ENCODE measurements at regions not wholly inside any gene's neighbourhood (a gene's known extent, or its start where the extent isn't known, plus 50 kb on each side); places are given as distances from the start of the nearest gene placed in this dataset.

DNA sequence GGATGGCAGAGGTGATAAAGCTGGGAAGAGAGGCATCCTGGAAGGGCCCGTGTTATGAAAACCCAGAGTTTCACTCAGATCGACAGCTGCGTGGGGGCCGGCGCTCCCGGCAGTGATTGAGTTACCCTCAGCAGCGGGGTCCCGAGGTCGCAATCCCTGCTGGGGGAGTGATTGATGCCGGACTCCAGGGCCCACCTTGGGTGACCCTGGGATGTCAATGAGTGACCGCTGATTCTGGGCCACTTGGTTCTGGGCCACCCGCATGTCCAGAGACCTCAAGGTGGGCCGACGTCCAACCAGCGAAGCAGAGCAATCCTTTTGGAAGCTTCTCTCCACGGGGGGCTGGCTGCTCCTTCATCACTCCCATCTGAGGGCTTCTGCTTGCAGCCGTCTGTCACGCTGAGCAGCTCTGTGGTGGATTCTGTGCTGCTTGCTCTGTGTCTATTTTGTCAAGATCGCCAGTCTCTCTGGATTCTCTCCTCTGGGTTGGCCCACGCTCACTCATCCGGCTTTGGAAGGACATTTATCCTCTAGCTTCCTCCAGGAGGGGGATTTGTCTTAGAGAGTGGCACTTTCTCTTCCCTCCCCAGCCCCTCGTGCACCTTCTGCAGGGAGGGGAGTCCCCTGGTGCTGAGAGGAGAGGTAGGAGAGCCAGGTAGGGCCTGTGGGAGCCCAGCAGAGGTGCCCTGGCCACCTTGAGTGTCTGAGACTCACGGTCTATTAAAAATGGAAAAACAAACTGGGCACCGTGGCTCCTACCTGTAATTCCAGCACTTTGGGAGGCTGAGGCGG is 110.9 kb upstream of the C1orf174 start:
- no peaks in the 10 kb centered on the region for H3K36me3 ChIP-seq (ENCODE audit: control insufficient read depth, insufficient read depth, low read length)
- H3K27me3 ChIP-seq (ENCODE audit: control insufficient read depth, insufficient read depth, low read length) = peaks cover 3% of the 10 kb centered on the region
- H3K4me3 ChIP-seq (ENCODE audit: low read length) = no peak overlapping the region
- no peak overlapping the region for H3K27ac ChIP-seq (ENCODE audit: low read length)
- no peaks in the 10 kb centered on the region for H3K9me3 ChIP-seq (replicated peaks; ENCODE audit: control insufficient read depth, low read depth, low read length)
- 67% methylated on average over 20 of the region's 25 CpGs for WGBS (ENCODE audit: insufficient coverage)
- H3K4me1 ChIP-seq (ENCODE audit: control insufficient read depth, insufficient read depth, low read length) = no peaks in the 10 kb centered on the region
- no peak for DNase-seq

DNA sequence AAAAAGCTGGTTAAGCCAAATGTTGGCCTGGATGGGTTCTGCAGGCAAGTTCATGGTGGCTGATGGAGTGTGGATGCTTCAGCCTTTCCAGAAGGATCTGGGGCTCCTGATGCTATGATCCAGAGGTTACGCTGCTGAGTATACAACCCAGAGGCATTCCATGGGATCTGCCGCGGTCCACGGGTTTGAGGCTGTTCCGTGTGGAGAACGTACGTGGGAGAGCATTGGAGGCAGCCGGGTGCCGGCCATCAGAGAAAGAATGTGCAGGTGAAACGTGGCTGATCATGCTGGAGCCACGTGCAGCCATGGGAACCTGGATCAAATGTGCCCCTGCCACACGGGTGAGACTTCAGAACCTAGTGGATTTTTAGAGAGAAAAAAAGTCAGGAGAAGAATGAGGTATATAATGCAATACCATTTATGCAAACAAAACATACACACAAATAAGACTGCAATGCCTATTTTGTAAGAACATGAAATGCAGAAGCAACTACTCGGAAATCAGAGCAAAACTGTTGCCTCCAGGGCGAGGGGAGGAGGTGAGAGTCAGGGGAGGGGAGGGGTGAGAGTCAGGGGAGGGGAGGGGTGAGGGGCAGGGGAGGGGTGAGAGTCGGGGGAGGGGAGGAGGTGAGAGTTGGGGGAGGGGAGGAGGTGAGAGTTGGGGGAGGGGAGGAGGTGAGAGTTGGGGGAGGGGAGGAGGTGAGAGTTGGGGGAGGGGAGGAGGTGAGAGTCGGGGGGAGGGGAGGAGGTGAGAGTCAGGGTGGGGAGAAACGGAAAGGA is 116.5 kb upstream of the C1orf174 start:
- Histone ChIP-seq H3K27me3 (ENCODE audit: control insufficient read depth, insufficient read depth, low read length) (peaks cover 5% of the 10 kb centered on the region), H3K4me3 (ENCODE audit: low read length) (no peak overlapping the region), H3K27ac (ENCODE audit: low read length) (no peak overlapping the region), H3K9me3 (replicated peaks; ENCODE audit: control insufficient read depth, low read depth, low read length) (no peaks in the 10 kb centered on the region), H3K4me1 (ENCODE audit: control insufficient read depth, insufficient read depth, low read length) (no peaks in the 10 kb centered on the region), H3K36me3 (ENCODE audit: control insufficient read depth, insufficient read depth, low read length) (no peaks in the 10 kb centered on the region)
- 89% methylated on average over 9 of the region's 17 CpGs for WGBS (ENCODE audit: insufficient coverage)
- DNase-seq = no peak

DNA sequence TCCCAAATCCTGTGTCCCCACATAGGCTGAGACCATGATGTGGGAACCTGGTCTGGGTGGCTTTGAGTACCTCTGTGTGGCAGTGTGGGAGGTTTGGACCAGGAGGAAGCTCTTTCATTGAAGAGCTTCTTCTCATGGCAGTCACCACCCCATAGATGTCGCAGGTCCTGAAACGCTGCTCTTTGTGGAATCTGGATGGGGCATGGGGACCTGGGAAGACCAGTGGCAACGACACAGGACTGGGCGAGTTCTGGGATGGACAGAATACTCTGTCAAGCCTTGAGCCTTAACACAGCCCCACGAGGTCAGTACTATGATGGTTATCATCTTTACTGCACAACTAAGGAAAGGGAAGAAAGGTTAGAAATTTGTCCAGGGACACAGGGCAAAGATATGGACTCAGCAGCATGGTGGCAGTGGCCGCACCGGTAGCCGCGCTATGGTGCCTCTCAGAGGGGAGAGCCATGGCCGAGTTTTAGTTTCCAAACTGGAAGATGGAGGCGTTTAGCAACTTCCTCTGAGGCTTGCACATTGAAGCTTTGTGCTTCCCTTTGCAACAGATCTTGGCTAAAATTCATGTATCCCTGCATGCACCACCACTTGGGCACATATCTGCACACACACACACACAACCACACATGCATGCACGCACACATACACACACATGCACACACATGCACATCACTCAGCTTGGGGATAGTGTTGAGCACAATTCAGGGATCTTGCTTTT is 117.7 kb upstream of the C1orf174 start:
- 82% methylated on average over 10 of the region's 12 CpGs for WGBS (ENCODE audit: insufficient coverage)

DNA sequence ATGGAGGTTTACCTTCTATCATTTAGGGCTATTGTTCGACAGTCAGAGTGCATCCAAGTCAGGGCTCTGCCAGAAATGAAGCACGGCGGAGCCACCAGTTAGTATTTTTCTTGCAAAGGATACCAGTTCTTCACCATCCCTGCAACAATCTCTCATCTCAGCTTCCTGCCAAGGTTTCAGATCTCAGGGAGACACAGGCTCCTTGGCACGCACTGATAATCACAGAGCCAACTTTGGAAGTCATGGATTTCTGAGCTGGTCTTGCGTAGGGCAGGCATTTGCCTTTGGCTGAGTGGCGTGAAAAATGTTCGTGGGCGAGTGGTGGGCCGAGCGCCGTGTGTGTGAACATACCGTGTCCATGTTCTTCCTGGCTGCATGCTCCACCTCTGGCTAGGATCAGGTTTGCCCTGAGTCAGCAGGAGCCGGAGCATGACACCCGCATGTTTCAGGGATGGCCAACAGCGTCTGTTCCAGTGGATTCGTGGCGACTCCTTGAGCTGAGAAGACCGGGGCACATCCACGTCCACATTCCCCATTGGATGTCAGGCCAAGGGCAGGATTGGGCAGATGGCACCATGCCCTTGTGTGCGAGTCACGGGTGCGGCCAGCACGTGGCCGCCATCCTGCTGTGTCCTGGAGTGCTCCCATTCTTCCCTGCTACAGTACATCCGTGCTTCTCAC is 118.5 kb upstream of the C1orf174 start:
- no peaks in the 10 kb centered on the region for H3K36me3 ChIP-seq (ENCODE audit: control insufficient read depth, insufficient read depth, low read length)
- H3K27me3 ChIP-seq (ENCODE audit: control insufficient read depth, insufficient read depth, low read length) = peaks cover 8% of the 10 kb centered on the region
- WGBS (ENCODE audit: insufficient coverage) = 84% methylated on average over 21 of the region's 25 CpGs
- H3K4me3 ChIP-seq (ENCODE audit: low read length) = no peak overlapping the region
- no peaks in the 10 kb centered on the region for H3K4me1 ChIP-seq (ENCODE audit: control insufficient read depth, insufficient read depth, low read length)
- H3K9me3 ChIP-seq (replicated peaks; ENCODE audit: control insufficient read depth, low read depth, low read length) = no peaks in the 10 kb centered on the region
- H3K27ac ChIP-seq (ENCODE audit: low read length) = no peak overlapping the region
- DNase-seq = peak; percentile 14

More for the DNA sequence above, 117.7 kb upstream of the C1orf174 start:
- no peak overlapping the region for H3K4me3 ChIP-seq (ENCODE audit: low read length)
- DNase-seq = no peak
- H3K36me3 ChIP-seq (ENCODE audit: control insufficient read depth, insufficient read depth, low read length) = no peaks in the 10 kb centered on the region
- H3K4me1 ChIP-seq (ENCODE audit: control insufficient read depth, insufficient read depth, low read length) = no peaks in the 10 kb centered on the region
- H3K27ac ChIP-seq (ENCODE audit: low read length) = no peak overlapping the region
- H3K9me3 ChIP-seq (replicated peaks; ENCODE audit: control insufficient read depth, low read depth, low read length) = no peaks in the 10 kb centered on the region
- H3K27me3 ChIP-seq (ENCODE audit: control insufficient read depth, insufficient read depth, low read length) = peaks cover 5% of the 10 kb centered on the region

DNA sequence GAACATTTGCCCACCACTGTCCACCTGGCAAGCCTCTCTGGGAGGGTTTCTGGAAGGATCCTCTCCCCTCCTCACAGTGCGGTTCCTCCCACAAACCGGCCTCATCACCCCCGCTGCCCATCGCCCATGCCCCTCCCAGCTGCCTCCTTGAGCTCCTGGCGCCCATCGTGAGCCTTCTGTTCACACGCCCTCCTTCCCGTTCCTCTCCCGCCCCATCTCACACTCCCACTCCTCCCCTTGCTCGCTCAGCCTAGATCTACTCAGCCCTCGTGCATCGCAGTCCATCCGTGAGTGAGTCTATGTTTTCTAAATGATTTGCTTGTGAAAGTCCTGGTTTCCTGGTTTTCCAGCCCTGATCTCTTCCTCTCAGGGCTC is 119.1 kb upstream of the C1orf174 start:
- no peak overlapping the region for H3K4me3 ChIP-seq (ENCODE audit: low read length)
- WGBS (ENCODE audit: insufficient coverage) = 80% methylated on average over 7 of the region's 13 CpGs

DNA sequence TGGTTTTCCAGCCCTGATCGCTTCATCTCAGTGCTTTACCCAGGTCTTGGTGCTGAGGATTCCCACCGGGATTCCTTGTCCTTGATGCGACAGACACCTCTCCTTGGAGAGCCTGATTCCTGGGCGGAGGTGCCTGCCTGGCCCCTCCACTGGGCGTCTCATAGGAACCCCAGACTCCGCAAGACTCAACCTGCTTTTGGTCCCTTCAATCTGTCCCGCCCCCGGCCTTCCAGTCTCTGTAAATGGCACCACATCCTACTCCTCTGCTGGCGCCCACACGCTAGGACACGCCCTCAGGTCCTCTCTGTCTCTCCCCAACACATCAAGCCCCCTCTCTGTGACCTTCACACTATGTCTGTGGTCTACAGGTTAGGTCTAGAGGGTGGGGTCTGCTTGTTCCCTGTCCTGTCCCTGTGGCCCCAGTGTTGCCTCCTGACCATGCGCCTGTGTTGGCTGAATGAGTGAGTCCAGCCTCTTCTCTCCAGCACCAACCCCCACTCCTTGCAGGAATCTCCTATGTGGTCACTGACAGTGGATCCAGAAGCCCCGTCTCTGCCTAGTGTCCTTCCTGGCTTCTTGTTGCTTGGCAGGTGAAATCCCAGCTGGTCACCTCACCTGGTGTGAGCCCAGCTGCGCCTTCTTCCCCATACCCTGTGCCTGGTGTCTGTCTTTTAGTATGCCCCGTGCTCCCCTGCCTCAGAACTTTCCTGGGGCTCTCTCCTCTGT is 119.7 kb upstream of the C1orf174 start:
- Histone ChIP-seq H3K27ac (ENCODE audit: low read length) (no peak overlapping the region), H3K4me3 (ENCODE audit: low read length) (no peak overlapping the region), H3K4me1 (ENCODE audit: control insufficient read depth, insufficient read depth, low read length) (no peaks in the 10 kb centered on the region), H3K27me3 (ENCODE audit: control insufficient read depth, insufficient read depth, low read length) (peaks cover 10% of the 10 kb centered on the region), H3K36me3 (ENCODE audit: control insufficient read depth, insufficient read depth, low read length) (no peaks in the 10 kb centered on the region), H3K9me3 (replicated peaks; ENCODE audit: control insufficient read depth, low read depth, low read length) (no peaks in the 10 kb centered on the region)
- 80% methylated on average over 11 of the region's 15 CpGs for WGBS (ENCODE audit: insufficient coverage)
- DNase-seq = no peak

More for the DNA sequence above, 119.1 kb upstream of the C1orf174 start:
- Histone ChIP-seq H3K9me3 (replicated peaks; ENCODE audit: control insufficient read depth, low read depth, low read length) (no peaks in the 10 kb centered on the region), H3K27ac (ENCODE audit: low read length) (no peak overlapping the region), H3K36me3 (ENCODE audit: control insufficient read depth, insufficient read depth, low read length) (no peaks in the 10 kb centered on the region), H3K4me1 (ENCODE audit: control insufficient read depth, insufficient read depth, low read length) (no peaks in the 10 kb centered on the region), H3K27me3 (ENCODE audit: control insufficient read depth, insufficient read depth, low read length) (peaks cover 10% of the 10 kb centered on the region)
- DNase-seq = no peak

DNA sequence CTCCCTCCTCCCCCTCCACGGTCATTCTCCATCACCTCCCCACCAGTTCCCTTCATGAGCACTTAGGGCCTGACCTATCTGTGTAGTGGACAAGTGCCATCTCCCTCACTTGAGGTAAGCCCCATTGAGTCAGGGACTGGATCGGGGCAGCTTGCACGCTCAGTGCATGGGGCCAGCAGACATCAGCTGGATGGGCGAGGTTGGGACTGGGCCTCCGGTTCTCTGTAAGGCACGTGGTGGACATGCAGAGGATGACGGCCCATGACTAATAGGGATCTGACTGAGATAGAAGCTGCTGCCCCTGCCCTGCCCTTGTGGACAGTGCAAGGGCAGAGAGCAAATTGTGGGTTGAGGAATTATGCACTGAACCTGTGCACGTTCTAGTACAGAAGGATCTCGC is 120.4 kb upstream of the C1orf174 start:
- H3K4me1 ChIP-seq (ENCODE audit: control insufficient read depth, insufficient read depth, low read length) = no peaks in the 10 kb centered on the region
- WGBS (ENCODE audit: insufficient coverage) = 57% methylated on average over 7 of the region's 9 CpGs
- H3K4me3 ChIP-seq (ENCODE audit: low read length) = no peak overlapping the region
- H3K9me3 ChIP-seq (replicated peaks; ENCODE audit: control insufficient read depth, low read depth, low read length) = no peaks in the 10 kb centered on the region
- no peaks in the 10 kb centered on the region for H3K36me3 ChIP-seq (ENCODE audit: control insufficient read depth, insufficient read depth, low read length)
- DNase-seq = no peak
- H3K27ac ChIP-seq (ENCODE audit: low read length) = no peak overlapping the region
- peaks cover 10% of the 10 kb centered on the region for H3K27me3 ChIP-seq (ENCODE audit: control insufficient read depth, insufficient read depth, low read length)

DNA sequence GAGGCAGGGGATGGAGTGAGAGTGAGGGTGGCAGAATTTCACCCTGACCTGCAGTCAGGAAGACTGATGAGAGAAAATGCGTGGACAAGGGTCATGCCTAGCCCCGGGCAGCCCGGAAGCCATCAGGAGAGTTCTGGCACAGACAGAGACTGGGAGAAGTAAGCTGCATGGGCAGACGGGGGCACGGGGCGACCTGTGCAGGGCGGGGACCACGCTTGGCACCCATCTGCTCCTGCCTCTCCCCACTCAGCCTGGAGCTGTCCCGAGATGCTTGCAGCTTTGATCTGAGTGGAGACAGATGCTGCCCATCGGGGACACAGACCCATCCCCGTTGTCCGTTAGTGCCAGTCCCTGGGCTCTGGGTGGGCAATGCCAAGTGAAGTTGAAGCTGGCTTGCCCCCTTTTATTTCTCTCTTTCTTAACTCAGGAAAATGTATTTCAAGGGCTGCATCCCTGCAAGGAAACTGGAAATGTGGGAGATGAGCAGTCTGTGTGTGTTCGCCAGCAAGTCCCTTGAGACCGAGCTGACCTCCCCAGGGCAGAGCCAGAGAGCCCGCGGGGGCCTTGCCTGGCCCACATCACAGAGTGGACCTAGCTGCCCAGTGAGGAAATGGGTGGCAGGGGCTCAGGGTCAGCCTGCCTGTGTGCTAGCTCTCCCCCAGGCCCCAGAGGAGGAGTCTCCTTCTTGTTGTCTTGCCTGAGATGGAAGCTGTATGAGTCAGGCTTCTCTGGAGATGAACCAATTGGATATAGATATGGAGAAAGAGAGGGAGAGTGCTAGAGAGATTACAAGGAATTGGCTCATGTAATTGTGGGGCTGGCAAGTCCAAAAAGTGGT is 121.3 kb upstream of the C1orf174 start:
- peaks cover 10% of the 10 kb centered on the region for H3K27me3 ChIP-seq (ENCODE audit: control insufficient read depth, insufficient read depth, low read length)
- no peaks in the 10 kb centered on the region for H3K36me3 ChIP-seq (ENCODE audit: control insufficient read depth, insufficient read depth, low read length)
- no peak overlapping the region for H3K4me3 ChIP-seq (ENCODE audit: low read length)
- H3K27ac ChIP-seq (ENCODE audit: low read length) = no peak overlapping the region
- WGBS (ENCODE audit: insufficient coverage) = 87% methylated on average over 14 of the region's 16 CpGs
- H3K9me3 ChIP-seq (replicated peaks; ENCODE audit: control insufficient read depth, low read depth, low read length) = no peaks in the 10 kb centered on the region
- no peak for DNase-seq
- H3K4me1 ChIP-seq (ENCODE audit: control insufficient read depth, insufficient read depth, low read length) = no peaks in the 10 kb centered on the region

DNA sequence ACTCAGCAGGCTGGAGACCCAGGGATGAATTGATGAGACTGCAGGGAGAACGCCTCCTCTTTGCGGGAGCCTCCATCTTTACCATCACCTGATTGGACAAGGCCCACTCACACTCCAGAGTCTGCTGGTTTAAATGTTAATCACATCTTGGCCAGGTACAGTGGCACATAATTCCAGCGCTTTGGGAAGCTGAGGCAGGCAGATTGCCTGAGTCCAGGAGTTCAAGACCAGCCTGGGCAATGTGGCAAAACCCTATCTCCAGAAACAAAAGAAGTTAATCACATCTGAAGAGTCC is 121.8 kb upstream of the C1orf174 start:
- Histone ChIP-seq H3K9me3 (replicated peaks; ENCODE audit: control insufficient read depth, low read depth, low read length) (no peaks in the 10 kb centered on the region), H3K4me1 (ENCODE audit: control insufficient read depth, insufficient read depth, low read length) (no peaks in the 10 kb centered on the region), H3K4me3 (ENCODE audit: low read length) (no peak overlapping the region), H3K27ac (ENCODE audit: low read length) (no peak overlapping the region), H3K36me3 (ENCODE audit: control insufficient read depth, insufficient read depth, low read length) (no peaks in the 10 kb centered on the region), H3K27me3 (ENCODE audit: control insufficient read depth, insufficient read depth, low read length) (peaks cover 10% of the 10 kb centered on the region)
- no peak for DNase-seq
- 89% methylated on average over 2 of the region's 3 CpGs for WGBS (ENCODE audit: insufficient coverage)
